Mucosa of descending colon (tissue), 3 donors: ENCODE measurements at regions not wholly inside any gene's neighbourhood (a gene's known extent, or its start where the extent isn't known, plus 50 kb on each side); places are given as distances from the start of the nearest gene placed in this dataset.

Source experiments
- ATAC-seq: fragments of 200-7000 bp; cut with Tn5 transposase; one replicate; pipeline ENCODE4 v1.9.1; 2020; ENCODE audit warnings: mild to moderate bottlenecking, moderate library complexity
- DNase-seq, 3 donors: peaks; one replicate each; pipeline ENCODE4 v3.0.0-alpha.2; 2020
- H3K36me3 ChIP-seq: fragments of 200-600 bp; one replicate; pipeline ENCODE4 v1.8.0; 2021; ENCODE audit warnings: low read depth, mild to moderate bottlenecking
- H3K4me1 ChIP-seq: fragments of 200-600 bp; one replicate; pipeline ENCODE4 v1.8.0; 2021; ENCODE audit warnings: low read depth, mild to moderate bottlenecking
- H3K4me3 ChIP-seq: fragments of 200-600 bp; one replicate; pipeline ENCODE4 v1.8.0; 2021; ENCODE audit warnings: mild to moderate bottlenecking
- H3K9me3 ChIP-seq: fragments of 200-600 bp; one replicate; pipeline ENCODE4 v1.8.0; 2021; ENCODE audit warnings: mild to moderate bottlenecking
- intact Hi-C, 2 donors: fragments of 100-400 bp; cut with DNase I in 1 of 2; cut with micrococcal nuclease in 1 of 2; formaldehyde crosslinking; loops; one replicate each; pipeline versions ENCODE4 v1.11.0 to v1.11.1; 2022; cut with DNase I, micrococcal nuclease
- TF ChIP-seq, protein P1 (sequence below): fragments of 200-600 bp; IDR thresholded peaks from one replicate; pipeline ENCODE4 v1.8.0; 2022; ENCODE audit warnings: antibody characterized with exemption, mild to moderate bottlenecking
- donor health status: DM: no; HTN: no; CAD: no; lungs with moderate emphysema.
- donor health status: DM: no; HTN: no; CAD: no.
- donor health status: DM: no; HTN: yes; CAD: no.

DNA sequence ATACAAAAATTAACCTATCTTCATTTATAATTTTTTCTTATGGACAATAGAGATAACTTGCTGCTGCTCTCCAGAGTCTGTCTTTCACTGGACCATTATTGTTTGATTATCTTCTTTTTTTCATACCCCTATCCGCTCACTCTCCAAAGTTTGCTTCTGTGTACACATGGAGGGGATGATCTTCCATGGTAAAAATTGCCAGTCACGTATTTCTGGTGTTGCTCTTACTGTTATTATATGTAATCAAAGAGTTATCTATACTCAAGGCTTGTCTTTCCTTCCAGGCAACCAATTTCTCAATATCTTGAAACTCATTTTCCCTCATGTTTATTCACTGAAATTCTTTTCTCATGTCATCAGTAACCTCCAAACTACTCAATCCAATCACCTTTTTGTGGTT is 817.8 kb upstream of the NECTIN3 start:
- DNase-seq: no peak
- no peak for ATAC-seq

GRCh38 chr3:110254591-110254990 is 817.0 kb upstream of the NECTIN3 start:
- no peaks in the 10 kb centered on the region for H3K36me3 ChIP-seq
- no peaks in the 10 kb centered on the region for H3K9me3 ChIP-seq
- H3K4me1 ChIP-seq: no peaks in the 10 kb centered on the region
- TF ChIP-seq, protein P1, sequence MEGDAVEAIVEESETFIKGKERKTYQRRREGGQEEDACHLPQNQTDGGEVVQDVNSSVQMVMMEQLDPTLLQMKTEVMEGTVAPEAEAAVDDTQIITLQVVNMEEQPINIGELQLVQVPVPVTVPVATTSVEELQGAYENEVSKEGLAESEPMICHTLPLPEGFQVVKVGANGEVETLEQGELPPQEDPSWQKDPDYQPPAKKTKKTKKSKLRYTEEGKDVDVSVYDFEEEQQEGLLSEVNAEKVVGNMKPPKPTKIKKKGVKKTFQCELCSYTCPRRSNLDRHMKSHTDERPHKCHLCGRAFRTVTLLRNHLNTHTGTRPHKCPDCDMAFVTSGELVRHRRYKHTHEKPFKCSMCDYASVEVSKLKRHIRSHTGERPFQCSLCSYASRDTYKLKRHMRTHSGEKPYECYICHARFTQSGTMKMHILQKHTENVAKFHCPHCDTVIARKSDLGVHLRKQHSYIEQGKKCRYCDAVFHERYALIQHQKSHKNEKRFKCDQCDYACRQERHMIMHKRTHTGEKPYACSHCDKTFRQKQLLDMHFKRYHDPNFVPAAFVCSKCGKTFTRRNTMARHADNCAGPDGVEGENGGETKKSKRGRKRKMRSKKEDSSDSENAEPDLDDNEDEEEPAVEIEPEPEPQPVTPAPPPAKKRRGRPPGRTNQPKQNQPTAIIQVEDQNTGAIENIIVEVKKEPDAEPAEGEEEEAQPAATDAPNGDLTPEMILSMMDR: no peak
- H3K4me3 ChIP-seq: no peak overlapping the region
- DNase-seq (no peak), ATAC-seq (no peak)
- intact Hi-C loops: no loop called here

More for the DNA sequence above, 817.8 kb upstream of the NECTIN3 start:
- no peaks in the 10 kb centered on the region for H3K36me3 ChIP-seq
- no peaks in the 10 kb centered on the region for H3K4me1 ChIP-seq
- TF ChIP-seq, protein P1: no peak
- no peak overlapping the region for H3K4me3 ChIP-seq
- no peaks in the 10 kb centered on the region for H3K9me3 ChIP-seq
- intact Hi-C loops: no loop called here

GRCh38 chr3:110261141-110261540 is 810.5 kb upstream of the NECTIN3 start:
- H3K4me1 ChIP-seq: no peaks in the 10 kb centered on the region
- no peak overlapping the region for H3K4me3 ChIP-seq
- no peaks in the 10 kb centered on the region for H3K9me3 ChIP-seq
- DNase-seq (no peak), ATAC-seq (no peak)
- intact Hi-C loops: no loop called here
- no peaks in the 10 kb centered on the region for H3K36me3 ChIP-seq
- TF ChIP-seq, protein P1: no peak

GRCh38 chr3:110262896-110263295 is 808.7 kb upstream of the NECTIN3 start:
- no peak for DNase-seq
- no peak for ATAC-seq
- Histone ChIP-seq H3K36me3 (no peaks in the 10 kb centered on the region), H3K9me3 (no peaks in the 10 kb centered on the region), H3K4me1 (no peaks in the 10 kb centered on the region), H3K4me3 (no peak overlapping the region)
- TF ChIP-seq, protein P1: no peak
- intact Hi-C loops: no loop called here

DNA sequence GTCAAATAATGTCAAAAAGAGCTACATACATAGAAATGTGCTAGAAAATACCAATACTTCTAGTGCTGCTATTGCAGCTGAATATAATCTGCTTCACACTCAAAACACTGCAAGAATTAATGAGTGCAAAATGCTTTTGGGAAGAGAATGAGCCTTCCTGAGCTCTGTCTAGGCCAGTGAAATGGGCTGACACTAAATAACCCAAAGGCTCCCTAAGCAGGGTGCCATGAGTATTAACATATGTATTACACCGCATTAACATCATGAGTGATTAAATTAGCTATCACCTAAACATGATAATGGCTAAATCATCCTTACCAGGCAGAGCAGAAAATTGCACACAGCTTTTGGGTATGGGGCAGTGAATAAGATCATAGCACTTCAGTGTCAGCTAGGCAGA is 806.3 kb upstream of the NECTIN3 start:
- Histone ChIP-seq H3K4me3 (no peak overlapping the region), H3K4me1 (no peaks in the 10 kb centered on the region), H3K9me3 (no peaks in the 10 kb centered on the region), H3K36me3 (no peaks in the 10 kb centered on the region)
- ATAC-seq (no peak), DNase-seq (no peak)
- intact Hi-C loops: no loop called here
- TF ChIP-seq, protein P1: no peak

GRCh38 chr3:110267304-110267845 is 804.2 kb upstream of the NECTIN3 start:
- TF ChIP-seq, protein P1: no peak
- intact Hi-C loops: no loop called here
- H3K4me1 ChIP-seq: no peaks in the 10 kb centered on the region
- no peaks in the 10 kb centered on the region for H3K36me3 ChIP-seq
- ATAC-seq: no peak
- no peak overlapping the region for H3K4me3 ChIP-seq
- DNase-seq: no peak
- no peaks in the 10 kb centered on the region for H3K9me3 ChIP-seq
